NCI-H2171 treated with DMSO at 0.1 percent for 48 hours (cell line): ENCODE measurements at regions not wholly inside any gene's neighbourhood (a gene's known extent, or its start where the extent isn't known, plus 50 kb on each side); places are given as distances from the start of the nearest gene placed in this dataset.
A peak's percentile ranks its signal among the peaks of the same experiment; 100 is the strongest.
"Not testable (repeated sequence)": the region's sequence is repeated elsewhere in the genome, so short reads cannot be mapped to it uniquely, and the experiment has no call there.

Experiments
- DNase-seq: peaks from one replicate; lab custom pipeline; 2025; lab: John Stamatoyannopoulos, UW

DNA sequence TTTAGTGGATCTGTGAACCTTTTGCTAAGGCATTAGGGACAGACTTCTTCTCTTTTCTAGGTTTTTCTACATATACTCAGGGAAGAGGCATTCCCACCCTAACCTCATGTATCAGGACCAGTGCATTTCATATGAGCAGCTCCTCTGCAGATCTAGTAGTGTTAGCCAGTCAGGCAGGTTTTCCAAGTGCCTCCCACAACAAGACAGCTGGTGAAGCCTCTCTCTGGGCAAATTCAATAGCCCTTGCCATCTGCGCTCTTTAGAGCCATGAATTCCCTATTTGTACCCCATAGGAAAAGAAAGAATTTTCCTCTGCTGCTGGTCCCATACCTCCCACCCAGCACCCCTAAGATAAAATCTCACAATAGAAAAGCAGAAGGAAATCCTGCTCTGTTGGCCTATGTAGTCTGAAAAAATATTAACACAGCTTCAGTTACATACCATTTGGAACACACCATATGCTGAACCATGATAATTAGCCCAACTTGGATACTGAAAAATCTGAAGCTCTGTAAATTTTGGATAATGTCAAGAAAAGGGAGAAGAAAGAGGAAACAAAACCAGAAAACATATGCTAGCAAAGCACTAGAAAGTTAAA, 1354.6 kb upstream of the NRXN1 start:
- DNase-seq, result peak; percentile 99

DNA sequence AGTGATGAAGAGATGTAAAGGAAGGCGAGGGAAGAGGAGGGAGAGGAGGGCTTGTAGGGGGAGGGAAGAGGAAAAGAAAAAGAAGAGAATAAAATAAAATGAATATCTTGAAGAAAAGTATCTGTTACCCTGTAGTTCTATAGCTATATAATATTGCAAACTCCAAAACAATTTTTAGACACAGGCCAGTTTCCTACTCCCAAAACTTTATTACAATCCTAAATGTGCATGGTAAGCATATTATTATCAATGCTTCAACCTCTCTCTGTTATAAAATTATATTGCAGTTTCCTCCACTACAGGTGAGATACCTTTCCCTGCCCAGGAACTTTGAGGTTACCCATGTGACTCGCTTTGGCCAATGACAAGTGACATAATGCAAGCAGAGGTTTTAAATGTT, 1351.6 kb upstream of the NRXN1 start:
- DNase-seq, result no peak

DNA sequence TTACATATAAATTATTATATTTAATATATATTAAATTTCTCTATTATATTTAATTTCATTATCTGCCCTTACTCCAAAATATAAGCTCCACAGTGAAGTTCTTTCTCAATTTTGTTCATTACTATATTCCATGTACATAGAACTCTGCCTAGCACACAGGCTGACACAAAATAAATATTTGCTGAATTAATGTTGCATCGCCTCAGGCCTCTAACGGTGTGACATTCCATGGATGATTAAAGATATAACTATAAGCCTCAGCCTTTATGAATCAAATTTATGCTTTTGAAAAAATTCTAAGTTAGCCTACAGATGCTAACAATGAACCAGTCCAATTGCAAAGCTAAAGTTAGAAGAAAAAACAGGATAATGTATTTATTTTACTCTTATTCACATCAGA, 1337.2 kb upstream of the NRXN1 start:
- DNase-seq, result no peak

DNA sequence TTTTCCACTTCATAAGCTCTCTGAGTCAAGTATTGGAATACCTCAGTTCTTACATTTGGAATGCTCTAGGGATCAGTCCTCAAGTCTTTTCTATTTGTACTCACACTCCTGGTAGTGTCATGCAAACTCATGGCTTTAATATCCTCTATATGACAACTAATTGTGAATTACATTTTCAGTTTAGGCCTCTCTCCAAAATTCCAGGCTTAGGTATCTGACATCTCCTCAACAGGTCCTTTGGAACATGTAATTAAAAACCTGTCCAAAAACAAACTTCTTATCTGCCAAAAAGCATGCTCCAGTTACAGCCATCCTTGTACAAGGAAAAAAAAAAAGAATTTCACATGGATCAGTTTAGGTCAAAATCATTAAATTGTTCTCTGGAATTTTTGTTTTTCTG, 1336.2 kb upstream of the NRXN1 start:
- DNase-seq, result no peak

DNA sequence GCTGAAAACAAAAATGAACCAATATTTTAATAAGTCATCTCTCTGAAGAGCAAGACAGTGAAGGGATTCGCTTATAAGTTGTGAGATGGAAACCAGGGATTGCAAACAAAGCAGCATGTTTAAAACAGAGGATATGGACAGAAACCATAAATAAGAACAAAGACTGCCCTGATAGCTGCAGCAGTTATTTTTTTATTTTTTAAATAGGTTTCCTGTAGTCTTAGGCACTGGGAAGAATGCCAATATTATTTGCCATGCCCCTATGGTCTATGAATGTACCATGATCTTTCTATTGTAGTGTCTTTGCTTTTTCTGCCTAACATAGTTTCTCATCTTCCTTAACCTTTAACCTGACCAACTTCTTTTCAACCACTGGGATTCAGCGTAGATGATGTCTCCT, 1334.0 kb upstream of the NRXN1 start:
- no peak for DNase-seq

DNA sequence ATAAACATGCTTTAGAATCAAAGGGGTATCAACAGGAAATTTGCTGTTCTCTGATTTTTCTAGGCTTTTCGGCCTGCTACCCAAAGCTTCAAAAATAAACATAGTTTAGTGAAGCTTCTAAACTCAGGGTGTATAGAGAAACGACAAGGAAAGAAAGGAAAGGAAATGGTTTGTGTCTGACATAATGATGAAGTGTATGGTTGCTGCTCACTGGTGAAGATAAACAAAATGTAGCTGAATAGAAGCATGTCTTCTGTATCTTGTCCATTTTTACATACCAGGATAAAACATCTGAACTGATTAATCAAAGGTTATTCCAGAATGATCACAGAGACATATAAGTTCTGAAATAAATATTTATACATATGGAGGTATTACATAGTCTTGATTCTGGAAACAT, 1324.6 kb upstream of the NRXN1 start:
- DNase-seq, result no peak

DNA sequence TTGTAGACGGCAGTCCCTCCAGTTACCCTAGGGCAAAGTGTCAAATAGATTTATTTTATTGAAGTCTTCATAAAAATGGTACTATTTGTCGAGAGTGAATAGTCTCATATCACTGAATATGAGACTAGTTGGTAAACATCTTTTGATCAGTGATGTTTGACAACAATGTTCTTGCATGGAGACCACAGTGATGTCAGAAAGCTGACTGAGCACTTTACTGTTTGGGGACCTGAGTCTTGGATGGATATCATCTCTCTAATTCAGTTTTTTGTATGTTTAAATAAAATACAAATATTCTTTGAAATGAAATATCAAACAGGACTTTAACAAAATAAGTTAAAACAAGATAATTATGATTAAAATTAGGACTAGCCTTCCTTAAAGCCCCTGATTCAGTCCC, 1315.4 kb upstream of the NRXN1 start:
- no peak for DNase-seq

DNA sequence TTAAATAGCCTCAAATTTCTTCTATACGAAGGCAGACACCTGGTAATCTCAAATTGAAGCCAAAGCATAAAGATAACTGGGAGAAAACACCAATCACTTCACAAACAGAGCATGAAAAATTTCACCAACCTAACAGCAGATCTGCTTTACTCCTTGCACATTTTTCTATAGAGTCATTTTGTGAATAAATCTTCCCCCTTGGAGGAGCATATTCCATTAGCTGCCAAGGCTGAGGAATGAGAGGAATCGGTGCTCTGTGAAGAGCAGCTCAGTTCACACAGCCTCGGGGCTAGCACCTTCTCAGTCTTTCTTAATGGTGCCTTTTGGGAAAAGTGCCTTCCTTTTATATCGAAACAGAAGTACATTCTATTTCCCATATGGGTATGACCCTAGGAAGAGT, 1313.7 kb upstream of the NRXN1 start:
- no peak for DNase-seq

DNA sequence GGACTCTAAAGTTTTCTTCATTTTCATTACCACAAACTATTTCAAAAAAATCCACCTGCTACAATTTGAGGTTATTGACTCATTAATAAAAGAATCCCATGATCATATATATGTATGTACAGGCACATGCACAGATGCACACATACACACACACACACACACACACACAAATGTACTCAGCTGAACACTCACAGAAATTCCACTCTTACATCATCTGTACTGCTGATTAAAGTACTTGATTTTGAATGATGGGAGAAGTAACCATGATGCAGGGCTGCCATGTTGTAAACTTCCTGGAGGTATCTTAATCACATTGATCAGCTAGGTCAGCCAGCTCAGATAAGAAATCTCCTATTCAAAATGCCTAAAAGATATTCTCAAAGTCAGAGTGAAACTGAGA, 1313.2 kb upstream of the NRXN1 start:
- DNase-seq, result no peak

DNA sequence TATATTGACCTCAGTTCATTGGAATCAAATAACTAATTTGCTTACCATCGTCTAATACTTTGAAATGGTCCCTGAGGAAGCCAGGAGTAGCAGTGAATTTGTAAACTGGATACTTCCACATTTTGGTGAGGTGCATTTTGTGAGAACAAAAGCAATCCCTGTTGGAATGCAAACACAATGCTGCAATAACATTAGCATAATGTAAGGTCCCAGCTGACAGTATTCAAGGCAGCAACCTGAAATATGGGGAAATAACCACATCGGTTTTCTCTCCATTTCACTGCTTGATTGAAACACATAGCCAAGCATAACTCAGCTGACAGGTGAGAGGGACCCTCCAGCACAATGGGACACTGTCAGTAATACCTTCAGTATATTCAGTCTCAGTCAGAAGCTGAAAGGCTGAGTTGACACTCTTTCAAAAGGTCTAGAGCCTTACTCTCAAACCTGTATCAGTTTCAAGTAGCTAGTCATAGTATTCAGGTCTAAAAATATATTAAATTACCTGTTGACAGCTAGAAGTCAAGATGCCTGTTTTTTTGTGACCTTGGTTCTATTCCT, 1311.9 kb upstream of the NRXN1 start:
- DNase-seq, result no peak

DNA sequence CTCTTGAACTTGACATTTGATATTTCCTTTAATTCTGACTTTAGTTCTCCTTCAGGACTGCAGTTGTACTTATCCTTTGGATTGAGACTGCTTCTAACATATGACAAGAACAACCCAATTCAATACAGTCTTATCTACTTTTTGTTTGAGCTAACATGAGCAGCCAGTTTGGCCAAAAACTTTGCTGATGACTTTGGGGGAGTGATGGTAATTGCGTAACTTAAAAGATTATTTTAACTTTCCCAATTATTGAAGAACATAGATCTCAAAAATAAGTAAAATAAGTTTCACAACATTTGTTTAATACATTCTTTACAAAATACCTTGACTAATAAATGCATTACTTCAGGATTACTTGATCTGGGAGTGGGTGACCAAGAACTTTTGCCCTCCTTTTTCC, 1311.1 kb upstream of the NRXN1 start:
- no peak for DNase-seq

DNA sequence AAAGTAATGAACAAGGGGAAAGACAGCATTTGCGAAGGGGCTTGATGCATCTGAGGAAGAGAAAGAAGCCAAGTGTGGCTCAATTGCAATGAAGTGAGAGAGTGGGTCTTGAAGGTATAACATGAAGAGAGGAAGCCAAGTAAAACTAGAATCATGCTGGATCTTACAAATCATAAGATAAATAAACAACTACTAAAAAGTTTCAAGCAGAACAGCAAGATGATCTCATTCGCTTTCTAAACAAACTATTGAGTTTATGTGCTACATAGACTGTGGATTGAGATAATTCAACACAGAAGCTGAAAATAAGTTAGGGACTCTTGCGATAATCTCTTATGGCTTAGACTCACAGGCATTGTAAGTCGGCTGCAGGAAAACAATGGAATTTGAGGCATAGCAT, 1310.5 kb upstream of the NRXN1 start:
- DNase-seq, result no peak

DNA sequence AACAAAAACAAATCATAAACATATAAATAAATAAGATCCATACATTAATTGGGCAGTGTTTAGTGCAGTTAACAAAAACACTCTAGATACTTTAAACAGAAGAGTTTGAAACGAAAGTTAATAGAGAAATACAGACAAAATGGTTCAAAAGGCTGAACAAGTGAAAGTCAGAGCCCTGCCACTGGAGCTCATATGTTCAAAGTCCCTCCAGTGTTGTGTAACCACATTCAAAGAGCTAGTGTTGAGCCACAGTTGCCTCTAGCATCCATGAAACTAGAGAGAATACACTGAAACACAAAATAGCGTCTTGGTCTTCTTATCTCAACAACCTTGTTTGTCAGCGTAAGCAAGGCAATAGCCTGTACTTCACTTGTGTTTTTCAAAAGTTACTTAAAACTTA, 1309.8 kb upstream of the NRXN1 start:
- no peak for DNase-seq

DNA sequence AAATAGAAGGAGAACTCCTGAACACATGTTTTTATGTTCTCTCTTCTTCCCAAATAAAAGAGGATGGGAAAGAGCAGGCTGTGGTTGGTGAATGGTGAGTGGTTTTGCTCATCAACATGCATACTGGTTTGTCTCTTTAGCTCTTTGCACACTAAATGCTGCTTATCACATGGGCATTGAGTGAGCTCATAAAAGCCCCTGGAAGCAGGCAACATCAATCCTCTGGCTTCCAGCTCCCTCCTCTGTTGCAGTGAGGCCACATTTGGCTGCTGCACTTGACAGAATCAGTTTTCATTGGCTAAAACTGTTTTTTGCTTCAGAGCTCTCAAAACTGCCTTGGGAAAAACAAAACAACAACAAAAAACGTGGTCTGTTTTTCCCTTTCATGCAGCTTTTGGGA, 1308.2 kb upstream of the NRXN1 start:
- DNase-seq, result no peak

DNA sequence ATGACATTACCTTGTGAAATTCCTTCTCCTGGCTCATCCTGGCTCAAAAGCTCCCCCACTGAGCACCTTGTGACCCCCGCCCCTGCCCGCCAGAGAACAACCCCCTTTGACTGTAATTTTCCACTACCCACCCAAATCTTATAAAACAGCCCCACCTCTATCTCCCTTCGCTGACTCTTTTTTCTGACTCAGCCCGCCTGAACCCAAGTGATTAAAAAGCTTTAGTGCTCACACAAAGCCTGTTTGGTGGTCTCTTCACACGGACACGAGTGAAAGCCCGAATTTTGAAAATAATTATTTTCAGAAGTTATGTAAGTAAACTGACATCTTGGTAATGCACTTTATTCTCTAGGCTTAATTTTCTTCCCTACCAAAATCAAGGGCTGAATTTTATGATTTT, 1305.9 kb upstream of the NRXN1 start:
- DNase-seq, result not testable (repeated sequence)

DNA sequence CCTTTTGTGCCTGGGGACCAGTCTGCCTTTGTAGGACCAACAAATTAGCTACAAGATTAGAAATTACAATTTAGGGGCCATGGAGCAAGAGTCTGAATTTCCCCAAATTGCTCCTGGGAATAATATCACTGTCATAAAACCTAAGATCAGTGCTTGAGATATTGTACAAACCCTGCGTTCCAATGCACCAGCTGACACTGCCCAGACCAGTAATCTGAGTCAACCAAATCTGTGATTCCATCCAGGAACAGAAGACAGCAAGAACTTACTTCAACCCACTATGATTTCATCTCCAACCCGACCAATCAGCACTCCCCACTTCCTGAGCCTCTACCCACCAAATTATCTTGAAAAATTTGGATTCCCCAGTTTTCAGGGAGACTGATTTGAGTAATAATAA, 1305.0 kb upstream of the NRXN1 start:
- DNase-seq, result no peak

DNA sequence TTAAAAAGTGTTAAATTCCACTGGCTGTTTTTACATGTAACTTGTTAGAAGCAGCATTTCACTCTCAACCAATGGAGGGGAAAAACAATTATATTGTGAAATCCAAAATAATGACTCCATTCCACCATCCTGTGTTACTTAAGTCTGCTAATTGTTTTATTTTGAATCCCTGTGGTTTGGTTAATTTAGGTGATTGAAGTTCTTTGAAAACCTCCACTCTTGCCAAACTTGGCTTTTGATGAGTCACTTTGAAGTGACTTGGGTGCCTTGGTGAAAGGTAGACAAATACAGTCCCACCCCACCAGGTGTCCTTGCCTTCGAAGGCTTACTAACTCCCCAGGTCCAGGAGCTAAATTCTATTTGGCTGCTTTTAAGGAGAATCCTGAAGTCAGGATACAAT, 1303.8 kb upstream of the NRXN1 start:
- DNase-seq, result no peak

DNA sequence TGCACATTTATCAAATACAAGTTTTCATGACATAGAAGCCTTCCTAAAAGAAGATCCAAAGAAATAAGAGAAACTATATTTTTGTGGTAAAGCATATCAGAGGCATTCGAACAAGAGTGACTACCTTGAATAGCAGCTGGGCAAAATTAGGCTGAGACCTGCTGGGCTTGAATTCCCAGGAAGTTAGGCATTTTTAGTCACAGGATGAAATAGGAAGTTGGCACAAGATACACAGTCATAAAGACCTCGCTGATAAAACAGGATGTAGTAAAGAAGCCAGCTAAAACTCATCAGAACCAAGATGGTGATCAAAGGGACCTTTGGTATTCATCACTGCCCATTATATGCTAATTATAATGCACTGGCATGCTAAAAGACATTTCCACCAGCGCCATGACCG, 1302.3 kb upstream of the NRXN1 start:
- DNase-seq, result no peak

DNA sequence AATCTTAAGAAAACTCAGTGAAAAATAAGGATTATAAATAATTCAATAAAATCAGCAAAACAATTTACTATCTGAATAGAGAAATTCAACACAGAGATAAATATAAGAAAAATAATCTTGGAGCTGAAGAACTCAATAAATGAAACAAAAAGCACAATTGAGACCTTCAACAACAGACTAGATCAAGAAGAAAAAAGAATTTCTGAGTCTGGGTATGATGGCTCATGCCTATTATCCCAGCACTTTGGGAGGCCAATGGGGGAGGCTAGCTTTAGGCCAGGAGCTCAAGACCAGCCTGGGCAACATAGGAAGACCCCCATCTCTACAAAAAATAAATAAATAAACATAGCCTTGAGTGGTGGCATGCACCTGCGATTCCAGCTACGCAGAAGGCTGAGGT, 1295.7 kb upstream of the NRXN1 start:
- DNase-seq, result no peak

DNA sequence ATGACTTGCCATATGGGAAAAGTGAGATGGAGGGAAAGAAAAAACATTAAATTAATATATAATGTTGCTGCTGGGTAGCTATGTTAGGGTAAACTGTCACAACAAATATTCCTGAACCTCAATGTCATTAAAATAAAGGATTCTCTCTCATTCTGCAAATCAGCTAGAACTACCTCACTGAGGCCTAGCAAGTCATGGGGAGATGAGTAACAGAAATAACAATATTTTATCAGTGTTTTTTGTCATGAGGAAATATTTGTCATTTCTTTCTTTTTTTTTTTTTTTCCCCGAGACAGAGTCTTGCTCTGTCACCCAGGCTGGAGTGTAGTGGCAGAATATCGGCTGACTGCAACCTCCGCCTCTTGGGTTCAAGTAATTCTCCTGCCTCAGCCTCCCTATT, 1282.3 kb upstream of the NRXN1 start:
- no peak for DNase-seq

DNA sequence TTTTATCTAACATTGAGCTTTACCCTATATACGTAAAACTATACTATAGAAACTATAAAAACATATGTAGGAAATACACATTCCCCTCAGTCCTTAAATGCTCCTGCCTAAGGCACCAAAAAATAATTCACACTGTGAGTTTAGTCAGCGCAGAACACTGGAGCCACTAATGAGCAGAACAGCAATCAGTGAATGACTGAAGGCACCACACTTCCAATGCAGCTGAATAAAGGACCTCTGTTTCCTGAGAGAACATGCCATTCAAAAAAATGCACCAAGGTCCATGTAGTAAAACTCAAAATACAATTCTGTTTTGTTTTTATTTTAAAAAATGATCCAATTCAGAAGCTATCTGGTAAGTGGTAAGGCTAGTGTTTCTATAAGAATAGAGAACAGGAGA, 1280.6 kb upstream of the NRXN1 start:
- no peak for DNase-seq

DNA sequence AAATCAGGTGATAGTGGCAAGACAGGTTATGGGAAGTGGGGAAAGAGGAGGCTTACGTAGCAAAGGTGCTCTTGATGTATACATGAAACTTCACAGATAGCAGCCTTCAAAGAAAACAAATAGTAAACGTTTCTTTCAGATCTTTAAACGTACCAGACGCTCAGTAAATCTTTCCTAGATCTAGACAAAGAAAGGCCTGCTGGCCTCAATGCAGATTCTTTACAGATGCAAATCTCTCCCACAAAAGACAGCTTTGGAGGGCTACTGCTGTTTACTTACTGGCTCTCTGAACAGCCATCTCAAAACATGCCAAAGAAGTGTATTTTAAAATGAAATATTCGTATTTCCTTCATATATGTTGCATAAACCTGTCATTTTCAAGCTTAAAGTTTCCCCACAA, 1279.9 kb upstream of the NRXN1 start:
- DNase-seq, result no peak

DNA sequence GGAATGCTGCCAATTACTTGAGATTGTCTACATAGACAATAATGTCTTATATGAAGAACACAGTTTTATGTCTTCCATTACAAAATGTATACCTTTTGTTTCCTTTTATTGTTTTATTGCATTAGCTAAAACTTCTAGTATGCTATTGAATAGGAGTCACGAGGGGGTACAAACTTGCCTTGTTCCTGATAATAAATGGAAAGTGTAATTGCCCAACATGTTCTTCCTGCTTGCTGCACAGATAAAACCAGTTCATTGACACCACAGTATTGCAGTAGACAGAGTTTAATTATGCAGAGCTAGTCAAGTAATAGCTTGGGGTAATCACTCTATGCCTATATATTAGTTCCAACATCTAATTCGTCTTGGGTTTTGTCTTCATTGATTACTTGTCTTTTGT, 1276.2 kb upstream of the NRXN1 start:
- no peak for DNase-seq

DNA sequence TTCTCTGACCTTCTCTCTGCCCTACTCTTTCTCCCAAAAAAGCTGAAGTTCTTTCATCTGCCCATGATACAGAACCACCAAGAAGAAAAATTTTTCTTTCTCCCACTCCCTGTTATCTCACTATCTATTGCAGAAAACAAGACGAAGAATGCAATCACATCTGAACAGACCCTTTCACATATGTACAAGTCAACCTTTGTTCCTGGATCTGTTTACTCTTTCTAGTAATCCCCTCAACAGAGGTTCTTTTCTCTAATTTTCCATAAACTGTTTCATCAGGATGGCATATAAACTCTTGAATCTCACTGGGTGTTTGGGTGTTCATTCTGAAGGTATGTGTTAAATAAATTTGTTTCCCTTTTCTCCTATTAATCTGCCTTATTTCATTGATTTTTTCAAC, 1262.7 kb upstream of the NRXN1 start:
- no peak for DNase-seq

DNA sequence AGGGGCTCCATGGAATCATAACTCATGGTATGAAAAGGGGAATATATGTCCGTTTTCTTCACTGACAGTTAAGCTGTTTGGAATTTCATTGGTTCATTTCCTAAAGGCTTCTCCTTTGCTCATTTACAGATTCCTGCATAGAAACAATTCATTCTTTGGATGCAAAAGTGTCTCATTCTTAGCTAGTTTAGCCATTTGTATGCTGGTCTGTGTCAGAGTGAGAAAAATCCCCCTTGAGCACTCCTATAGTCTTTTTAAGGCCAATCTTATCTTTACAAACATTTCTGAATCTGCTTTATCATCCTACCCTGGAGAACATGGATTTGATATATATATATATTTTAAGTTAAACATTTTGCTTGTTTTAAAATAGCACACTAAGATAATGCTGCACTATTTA, 1260.9 kb upstream of the NRXN1 start:
- no peak for DNase-seq
